K562 (cell line): ENCODE measurements at regions not wholly inside any gene's neighbourhood (a gene's known extent, or its start where the extent isn't known, plus 50 kb on each side); places are given as distances from the start of the nearest gene placed in this dataset.

Experiments used
- ADNP ChIP-seq: fragments of 200-800 bp; sonication (Bioruptor generic); IDR thresholded peaks from 2 replicates; pipeline ENCODE4 v1.6.1; 2016; ENCODE audit warnings: missing genetic modification characterization, missing compliant biosample characterization
- CAMTA2 ChIP-seq: fragments of 250-450 bp; sonication (Bioruptor Pico); conservative IDR thresholded peaks from 2 replicates; pipeline ENCODE4 v1.5.1; 2022
- CCAR2 ChIP-seq: fragments of 200-400 bp; formaldehyde crosslinking; IDR thresholded peaks from 2 replicates; pipeline ENCODE4 v1.6.1; 2017; ENCODE audit warnings: mild to moderate bottlenecking, low read depth, low read length
- HIVEP1 ChIP-seq: fragments of 250-450 bp; sonication (Bioruptor Pico); IDR thresholded peaks from 2 replicates; pipeline ENCODE4 v1.4.0; 2020; ENCODE audit warnings: mild to moderate bottlenecking
- LARP7 ChIP-seq: fragments of 450-650 bp; IDR thresholded peaks from 2 replicates; pipeline ENCODE4 v1.6.1; 2016
- LEF1 ChIP-seq: fragments of 450-650 bp; IDR thresholded peaks from 2 replicates; pipeline ENCODE4 v1.6.1; 2016; ENCODE audit warnings: mild to moderate bottlenecking
- PHB ChIP-seq: fragments of 250-450 bp; sonication (Bioruptor Pico); IDR thresholded peaks from 2 replicates; pipeline ENCODE4 v1.5.0; 2021
- RHOXF2B ChIP-seq: fragments of 250-450 bp; sonication (Bioruptor Pico); conservative IDR thresholded peaks from 2 replicates; pipeline ENCODE4 v1.5.1; 2021
- RNF2 ChIP-seq: sonication (generic); IDR thresholded peaks from 2 replicates; pipeline ENCODE4 v1.6.1; 2016
- ZBTB12 ChIP-seq: fragments of 250-450 bp; sonication (Bioruptor Pico); IDR thresholded peaks from 2 replicates; pipeline ENCODE4 v1.4.0; 2020
- ZNF23 ChIP-seq: fragments of 250-450 bp; sonication (Bioruptor Pico); IDR thresholded peaks from 2 replicates; pipeline ENCODE4 v1.4.0; 2020; ENCODE audit warnings: mild to moderate bottlenecking
- ZNF41 ChIP-seq: fragments of 250-450 bp; sonication (Bioruptor Pico); conservative IDR thresholded peaks from 2 replicates; pipeline ENCODE4 v1.4.0; 2020; ENCODE audit warnings: mild to moderate bottlenecking
- ZNF764 ChIP-seq: fragments of 250-450 bp; sonication (Bioruptor Pico); IDR thresholded peaks from 2 replicates; pipeline ENCODE4 v1.4.0; 2020; ENCODE audit warnings: low read depth, mild to moderate bottlenecking, moderate library complexity
- TF ChIP-seq, protein P1 (sequence below): sonication (generic); IDR thresholded peaks from 2 replicates; pipeline ENCODE4 v1.6.1; 2016
- TF ChIP-seq, protein P2 (sequence below): sonication (generic); formaldehyde crosslinking; IDR thresholded peaks from 2 replicates; pipeline ENCODE4 v1.8.0; 2023; ENCODE audit warnings: mild to moderate bottlenecking, missing genetic modification reagents
- TF ChIP-seq, protein P3 (sequence below), 2 experiments: fragments of 450-650 bp in 1 of 2; IDR thresholded peaks; 2 replicates each; pipeline ENCODE4 v1.6.1; 2011 to 2017; ENCODE audit warnings: low read depth in 2 of 2, antibody characterized with exemption in 1 of 2, borderline replicate concordance in 1 of 2, low read length in 1 of 2, mild to moderate bottlenecking in 1 of 2, mixed read lengths in 1 of 2; ENCODE audit not compliant: control insufficient read depth in 1 of 2
- TF ChIP-seq, protein P4 (sequence below): fragments of 250-450 bp; sonication (Bioruptor Pico); IDR thresholded peaks from 2 replicates; pipeline ENCODE4 v1.4.0; 2020; ENCODE audit warnings: mild to moderate bottlenecking

DNA sequence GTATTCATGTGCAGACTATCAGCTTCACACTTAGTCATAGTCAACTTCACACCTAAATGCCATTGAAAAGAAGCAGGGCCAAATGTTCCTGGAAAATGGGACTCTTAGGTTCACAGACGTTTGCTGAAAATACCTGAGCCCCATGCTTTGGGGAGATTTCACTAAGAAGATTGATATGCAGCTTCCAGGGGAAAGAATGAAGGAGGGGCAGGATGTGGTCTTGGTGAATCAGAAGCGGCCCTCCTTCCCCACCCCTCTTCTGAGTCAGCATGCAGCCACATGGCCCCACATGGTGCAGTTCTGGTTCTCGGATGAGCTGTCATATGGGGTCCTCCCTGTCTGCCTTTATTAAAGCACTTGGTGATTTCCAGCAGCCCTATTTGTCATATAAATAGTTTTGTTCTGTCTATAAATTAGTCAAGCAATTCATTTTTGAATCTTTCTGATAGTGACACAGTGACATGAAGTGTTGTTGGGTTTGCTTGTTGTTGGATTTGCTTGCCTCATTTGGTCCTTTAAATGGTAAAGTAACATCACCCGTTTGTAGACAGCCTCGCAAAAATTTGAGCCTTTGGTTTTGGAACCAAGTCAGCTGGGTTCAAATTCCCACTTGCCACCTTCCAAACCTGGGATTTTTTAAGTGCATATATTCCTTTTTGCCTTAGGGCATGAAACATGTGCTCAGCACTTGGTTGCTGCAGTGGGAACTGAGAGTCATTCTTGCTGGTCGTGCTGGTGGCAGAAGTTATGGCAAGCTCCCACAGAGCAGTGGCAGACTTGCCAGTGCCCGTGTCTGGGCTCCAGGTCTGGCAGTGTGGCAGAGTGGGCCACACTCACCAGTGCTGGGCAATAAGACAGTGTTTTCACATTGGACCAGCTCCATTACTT, 68.1 kb upstream of the CDK6 start (continued):
- TF ChIP-seq ZBTB12 (CRISPR knock-in tag) (no peak; the same call in 1 of the 2 replicates), ADNP (tag) (no peak), RHOXF2B (CRISPR knock-in tag) (no peak), ZNF764 (no peak), CCAR2 (no peak), HIVEP1 (CRISPR knock-in tag) (no peak), LEF1 (peak; percentile 38; the same call in 1 of the 2 replicates), LARP7 (no peak), PHB (CRISPR knock-in tag) (no peak), RNF2 (peak; percentile 91; the same call in 1 of the 2 replicates), ZNF41 (CRISPR knock-in tag) (no peak), ZNF23 (no peak), CAMTA2 (CRISPR knock-in tag) (no peak)
- TF ChIP-seq, protein P1, sequence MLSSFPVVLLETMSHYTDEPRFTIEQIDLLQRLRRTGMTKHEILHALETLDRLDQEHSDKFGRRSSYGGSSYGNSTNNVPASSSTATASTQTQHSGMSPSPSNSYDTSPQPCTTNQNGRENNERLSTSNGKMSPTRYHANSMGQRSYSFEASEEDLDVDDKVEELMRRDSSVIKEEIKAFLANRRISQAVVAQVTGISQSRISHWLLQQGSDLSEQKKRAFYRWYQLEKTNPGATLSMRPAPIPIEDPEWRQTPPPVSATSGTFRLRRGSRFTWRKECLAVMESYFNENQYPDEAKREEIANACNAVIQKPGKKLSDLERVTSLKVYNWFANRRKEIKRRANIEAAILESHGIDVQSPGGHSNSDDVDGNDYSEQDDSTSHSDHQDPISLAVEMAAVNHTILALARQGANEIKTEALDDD: no peak
- TF ChIP-seq, protein P2, sequence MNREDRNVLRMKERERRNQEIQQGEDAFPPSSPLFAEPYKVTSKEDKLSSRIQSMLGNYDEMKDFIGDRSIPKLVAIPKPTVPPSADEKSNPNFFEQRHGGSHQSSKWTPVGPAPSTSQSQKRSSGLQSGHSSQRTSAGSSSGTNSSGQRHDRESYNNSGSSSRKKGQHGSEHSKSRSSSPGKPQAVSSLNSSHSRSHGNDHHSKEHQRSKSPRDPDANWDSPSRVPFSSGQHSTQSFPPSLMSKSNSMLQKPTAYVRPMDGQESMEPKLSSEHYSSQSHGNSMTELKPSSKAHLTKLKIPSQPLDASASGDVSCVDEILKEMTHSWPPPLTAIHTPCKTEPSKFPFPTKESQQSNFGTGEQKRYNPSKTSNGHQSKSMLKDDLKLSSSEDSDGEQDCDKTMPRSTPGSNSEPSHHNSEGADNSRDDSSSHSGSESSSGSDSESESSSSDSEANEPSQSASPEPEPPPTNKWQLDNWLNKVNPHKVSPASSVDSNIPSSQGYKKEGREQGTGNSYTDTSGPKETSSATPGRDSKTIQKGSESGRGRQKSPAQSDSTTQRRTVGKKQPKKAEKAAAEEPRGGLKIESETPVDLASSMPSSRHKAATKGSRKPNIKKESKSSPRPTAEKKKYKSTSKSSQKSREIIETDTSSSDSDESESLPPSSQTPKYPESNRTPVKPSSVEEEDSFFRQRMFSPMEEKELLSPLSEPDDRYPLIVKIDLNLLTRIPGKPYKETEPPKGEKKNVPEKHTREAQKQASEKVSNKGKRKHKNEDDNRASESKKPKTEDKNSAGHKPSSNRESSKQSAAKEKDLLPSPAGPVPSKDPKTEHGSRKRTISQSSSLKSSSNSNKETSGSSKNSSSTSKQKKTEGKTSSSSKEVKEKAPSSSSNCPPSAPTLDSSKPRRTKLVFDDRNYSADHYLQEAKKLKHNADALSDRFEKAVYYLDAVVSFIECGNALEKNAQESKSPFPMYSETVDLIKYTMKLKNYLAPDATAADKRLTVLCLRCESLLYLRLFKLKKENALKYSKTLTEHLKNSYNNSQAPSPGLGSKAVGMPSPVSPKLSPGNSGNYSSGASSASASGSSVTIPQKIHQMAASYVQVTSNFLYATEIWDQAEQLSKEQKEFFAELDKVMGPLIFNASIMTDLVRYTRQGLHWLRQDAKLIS: no peak
- TF ChIP-seq, protein P3, sequence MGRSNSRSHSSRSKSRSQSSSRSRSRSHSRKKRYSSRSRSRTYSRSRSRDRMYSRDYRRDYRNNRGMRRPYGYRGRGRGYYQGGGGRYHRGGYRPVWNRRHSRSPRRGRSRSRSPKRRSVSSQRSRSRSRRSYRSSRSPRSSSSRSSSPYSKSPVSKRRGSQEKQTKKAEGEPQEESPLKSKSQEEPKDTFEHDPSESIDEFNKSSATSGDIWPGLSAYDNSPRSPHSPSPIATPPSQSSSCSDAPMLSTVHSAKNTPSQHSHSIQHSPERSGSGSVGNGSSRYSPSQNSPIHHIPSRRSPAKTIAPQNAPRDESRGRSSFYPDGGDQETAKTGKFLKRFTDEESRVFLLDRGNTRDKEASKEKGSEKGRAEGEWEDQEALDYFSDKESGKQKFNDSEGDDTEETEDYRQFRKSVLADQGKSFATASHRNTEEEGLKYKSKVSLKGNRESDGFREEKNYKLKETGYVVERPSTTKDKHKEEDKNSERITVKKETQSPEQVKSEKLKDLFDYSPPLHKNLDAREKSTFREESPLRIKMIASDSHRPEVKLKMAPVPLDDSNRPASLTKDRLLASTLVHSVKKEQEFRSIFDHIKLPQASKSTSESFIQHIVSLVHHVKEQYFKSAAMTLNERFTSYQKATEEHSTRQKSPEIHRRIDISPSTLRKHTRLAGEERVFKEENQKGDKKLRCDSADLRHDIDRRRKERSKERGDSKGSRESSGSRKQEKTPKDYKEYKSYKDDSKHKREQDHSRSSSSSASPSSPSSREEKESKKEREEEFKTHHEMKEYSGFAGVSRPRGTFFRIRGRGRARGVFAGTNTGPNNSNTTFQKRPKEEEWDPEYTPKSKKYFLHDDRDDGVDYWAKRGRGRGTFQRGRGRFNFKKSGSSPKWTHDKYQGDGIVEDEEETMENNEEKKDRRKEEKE (IDR thresholded peaks at IDR 0.05; ENCODE audit: borderline replicate concordance in 1 of 2, control insufficient read depth in 1 of 2, low read depth in 2 of 2, low read length in 1 of 2): no peak
- TF ChIP-seq, protein P4, sequence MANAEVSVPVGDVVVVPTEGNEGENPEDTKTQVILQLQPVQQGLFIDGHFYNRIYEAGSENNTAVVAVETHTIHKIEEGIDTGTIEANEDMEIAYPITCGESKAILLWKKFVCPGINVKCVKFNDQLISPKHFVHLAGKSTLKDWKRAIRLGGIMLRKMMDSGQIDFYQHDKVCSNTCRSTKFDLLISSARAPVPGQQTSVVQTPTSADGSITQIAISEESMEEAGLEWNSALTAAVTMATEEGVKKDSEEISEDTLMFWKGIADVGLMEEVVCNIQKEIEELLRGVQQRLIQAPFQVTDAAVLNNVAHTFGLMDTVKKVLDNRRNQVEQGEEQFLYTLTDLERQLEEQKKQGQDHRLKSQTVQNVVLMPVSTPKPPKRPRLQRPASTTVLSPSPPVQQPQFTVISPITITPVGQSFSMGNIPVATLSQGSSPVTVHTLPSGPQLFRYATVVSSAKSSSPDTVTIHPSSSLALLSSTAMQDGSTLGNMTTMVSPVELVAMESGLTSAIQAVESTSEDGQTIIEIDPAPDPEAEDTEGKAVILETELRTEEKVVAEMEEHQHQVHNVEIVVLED: no peak
